Esophagus (tissue), 2 donors: ENCODE measurements at regions not wholly inside any gene's neighbourhood (a gene's known extent, or its start where the extent isn't known, plus 50 kb on each side); places are given as distances from the start of the nearest gene placed in this dataset.
"Not testable (repeated sequence)": the region's sequence is repeated elsewhere in the genome, so short reads cannot be mapped to it uniquely, and the experiment has no call there.

Experiments
- H3K27ac ChIP-seq, 2 donors: one replicate each; pipeline ENCODE4 v1.5.1; 2013; ENCODE audit warnings: low read depth in 2 of 2, mild to moderate bottlenecking in 2 of 2, inconsistent platforms in 1 of 2, low read length in 1 of 2, moderate library complexity in 1 of 2
- H3K27me3 ChIP-seq, 2 donors: one replicate each; pipeline ENCODE4 v1.6.1; 2013; ENCODE audit warnings: low read length in 2 of 2, control low read depth in 1 of 2, mild to moderate bottlenecking in 1 of 2; ENCODE audit not compliant: insufficient read depth in 2 of 2, control insufficient read depth in 1 of 2
- H3K36me3 ChIP-seq, 2 donors: one replicate each; pipeline ENCODE4 v1.6.1; 2013; ENCODE audit warnings: low read length in 1 of 2; ENCODE audit not compliant: control insufficient read depth in 2 of 2, insufficient read depth in 2 of 2
- H3K4me1 ChIP-seq, 2 donors: one replicate each; pipeline ENCODE4 v1.6.1; 2013; ENCODE audit warnings: low read length in 1 of 2; ENCODE audit not compliant: control insufficient read depth in 2 of 2, insufficient read depth in 2 of 2
- H3K4me3 ChIP-seq, 2 donors: one replicate each; pipeline ENCODE4 v1.5.1; 2013; ENCODE audit warnings: low read length in 2 of 2, mild to moderate bottlenecking in 2 of 2, low read depth in 1 of 2, moderate library complexity in 1 of 2
- H3K9me3 ChIP-seq, 2 donors: one replicate each; pipeline ENCODE4 v1.6.1; 2013; ENCODE audit warnings: mild to moderate bottlenecking in 2 of 2, low read depth in 1 of 2, low read length in 1 of 2, moderate library complexity in 1 of 2; ENCODE audit not compliant: control insufficient read depth in 2 of 2, insufficient read depth in 1 of 2
- WGBS, 2 donors: extraction: QIAGEN DNeasy Blood & Tissue Kit; methylation state at CpG; one replicate each; pipeline ENCODE4 v1.1.7; 2013; 5-methylcytosine and 5-hydroxymethylcytosine counted together
- donor health status: healthy with polysubstance abuse.
- donor health status: Bipolar disorder and iron deficiency.

DNA sequence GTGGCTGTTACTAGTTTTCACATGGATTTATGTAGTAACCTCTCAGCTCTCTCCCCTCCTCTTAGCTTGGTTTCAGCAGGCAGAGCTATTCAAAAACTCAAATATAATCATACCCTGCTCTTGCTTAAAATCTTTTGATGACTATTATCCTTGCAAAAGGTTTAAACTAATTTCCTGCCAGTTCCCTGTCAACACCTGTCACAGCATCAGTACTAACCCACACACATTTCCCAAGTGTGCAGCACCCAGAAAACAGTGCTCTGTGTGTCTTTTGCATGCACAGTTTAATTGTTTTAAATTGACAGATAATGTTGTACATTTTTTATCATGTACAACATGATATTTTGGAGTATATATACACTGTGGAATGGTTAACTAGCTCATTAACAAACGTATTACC, 202.0 kb downstream of the PAPSS1 start:
- no peaks in the 10 kb centered on the region for H3K36me3 ChIP-seq
- no peak overlapping the region for H3K27ac ChIP-seq
- no peaks in the 10 kb centered on the region for H3K9me3 ChIP-seq
- WGBS, 2 donors = 39 to 52% methylated on average over 1 of the region's 1 CpG
- H3K27me3 ChIP-seq = no peaks in the 10 kb centered on the region
- no peaks in the 10 kb centered on the region for H3K4me1 ChIP-seq
- no peak overlapping the region for H3K4me3 ChIP-seq

DNA sequence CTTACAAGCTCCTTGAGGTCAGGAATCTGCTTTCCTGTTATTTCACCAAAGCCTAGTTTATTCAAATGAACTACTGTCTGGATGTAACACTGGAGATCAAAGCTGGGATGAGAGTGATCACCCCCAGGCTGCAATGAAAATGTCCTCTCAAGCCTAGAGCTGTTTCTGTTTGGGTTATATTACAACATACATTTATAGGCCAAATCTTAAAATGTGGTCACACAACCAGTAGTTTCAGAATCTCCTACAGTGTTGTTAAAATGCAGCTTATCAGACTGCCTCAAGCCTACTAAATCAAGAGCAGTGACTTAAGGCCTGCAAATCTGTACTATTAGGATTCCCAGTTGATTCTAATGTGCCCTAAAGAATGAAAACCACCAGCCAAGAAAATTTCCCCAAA, 207.5 kb downstream of the PAPSS1 start:
- Histone ChIP-seq H3K9me3 (no peaks in the 10 kb centered on the region), H3K4me3 (no peak overlapping the region), H3K27me3 (no peaks in the 10 kb centered on the region)

DNA sequence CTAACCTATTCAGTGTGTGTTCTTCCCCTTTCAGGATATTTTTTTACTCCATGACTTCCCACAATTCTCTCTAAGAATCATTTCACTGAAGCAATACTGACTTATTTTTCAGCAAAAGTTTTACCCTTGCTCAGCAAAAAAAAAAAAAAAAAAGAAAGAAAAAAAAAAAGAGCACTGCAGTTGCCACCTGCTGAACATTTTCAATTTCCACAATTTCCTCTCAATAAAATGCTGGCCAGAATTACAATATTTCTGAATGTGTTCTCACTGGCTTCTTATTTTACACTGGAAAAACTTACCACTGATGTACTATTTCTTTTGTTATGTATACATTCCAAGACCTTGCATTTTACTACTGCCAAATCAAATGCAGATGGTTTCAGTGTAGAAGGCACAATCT, 210.4 kb downstream of the PAPSS1 start:
- H3K4me1 ChIP-seq = no peaks in the 10 kb centered on the region
- H3K4me3 ChIP-seq = no peak overlapping the region
- H3K9me3 ChIP-seq = no peaks in the 10 kb centered on the region

More for the DNA sequence above, 207.5 kb downstream of the PAPSS1 start:
- no peaks in the 10 kb centered on the region for H3K36me3 ChIP-seq
- no peak overlapping the region for H3K27ac ChIP-seq
- H3K4me1 ChIP-seq = no peaks in the 10 kb centered on the region

DNA sequence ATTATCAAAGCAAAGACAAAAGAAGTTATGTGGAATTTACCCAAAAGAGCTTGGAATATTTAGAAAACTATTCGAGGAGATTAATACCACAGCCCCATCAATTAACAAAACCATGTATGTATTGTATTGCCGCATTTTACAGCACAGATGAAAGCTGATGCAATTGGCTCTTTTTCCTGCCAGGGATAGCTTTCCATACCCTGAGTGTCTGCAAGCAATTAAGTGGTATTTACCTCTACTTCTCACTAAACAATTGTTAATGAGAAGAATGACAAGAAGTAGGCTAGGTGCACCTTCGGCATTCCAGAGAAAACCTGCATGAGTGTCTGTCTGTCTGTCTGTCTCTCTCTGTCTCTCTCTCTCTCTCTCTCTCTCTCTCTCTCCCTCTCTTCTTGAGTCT, 219.5 kb downstream of the PAPSS1 start:
- 80 to 81% methylated on average over 3 of the region's 3 CpGs for WGBS, 2 donors
- Histone ChIP-seq H3K9me3 (peaks cover 0 to 2% of the 10 kb centered on the region in 2 donors), H3K27ac (no peak overlapping the region), H3K36me3 (no peaks in the 10 kb centered on the region), H3K4me1 (no peaks in the 10 kb centered on the region), H3K27me3 (no peaks in the 10 kb centered on the region), H3K4me3 (no peak overlapping the region)

More for the DNA sequence above, 210.4 kb downstream of the PAPSS1 start:
- H3K36me3 ChIP-seq = no peaks in the 10 kb centered on the region
- H3K27me3 ChIP-seq = no peaks in the 10 kb centered on the region
- no peak overlapping the region for H3K27ac ChIP-seq

DNA sequence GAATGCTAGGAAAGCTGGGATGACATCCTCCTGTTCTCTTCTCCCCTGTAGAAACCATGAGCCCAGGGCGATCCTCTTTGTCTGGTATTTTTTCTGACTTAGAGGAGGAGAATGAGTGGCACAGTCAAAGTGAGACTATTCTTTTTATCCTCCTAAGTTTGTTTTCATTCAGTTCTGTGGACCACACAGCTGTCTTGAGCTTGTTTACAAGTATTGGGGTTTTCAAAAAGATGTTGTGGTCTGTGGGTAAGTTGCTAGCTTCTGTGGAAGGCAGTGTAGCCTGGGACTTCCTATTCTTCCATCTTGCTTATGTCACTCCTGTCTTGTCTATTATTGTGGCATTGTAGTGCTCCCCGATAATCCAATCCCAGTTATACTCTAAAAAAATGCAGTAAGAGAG, 223.0 kb downstream of the PAPSS1 start:
- no peaks in the 10 kb centered on the region for H3K36me3 ChIP-seq
- no peaks in the 10 kb centered on the region for H3K4me1 ChIP-seq
- H3K27ac ChIP-seq = no peak overlapping the region
- H3K27me3 ChIP-seq = no peaks in the 10 kb centered on the region
- peaks cover 0 to 2% of the 10 kb centered on the region in 2 donors for H3K9me3 ChIP-seq
- H3K4me3 ChIP-seq = no peak overlapping the region
- WGBS, 2 donors = 66 to 87% methylated on average over 2 of the region's 2 CpGs

DNA sequence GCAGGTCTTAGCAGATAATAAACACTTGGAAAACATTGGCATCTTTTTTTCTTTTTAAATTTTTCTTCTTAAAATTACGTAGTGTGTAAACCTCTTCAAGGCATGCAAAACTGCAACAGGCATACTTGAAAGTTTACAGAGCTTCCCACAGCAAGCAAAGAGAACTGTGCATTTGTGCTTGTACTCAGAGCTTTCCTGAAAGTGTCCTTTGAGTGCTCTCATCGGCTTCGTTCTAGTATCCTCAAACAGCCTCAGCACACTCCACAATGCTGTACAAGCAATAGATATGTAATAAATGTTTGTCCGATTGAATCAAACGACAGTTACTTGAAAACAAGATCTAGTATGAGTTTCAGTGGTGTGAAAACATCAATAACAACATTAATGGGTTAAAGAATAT, 227.5 kb downstream of the PAPSS1 start:
- H3K36me3 ChIP-seq = no peaks in the 10 kb centered on the region
- H3K27ac ChIP-seq = no peak overlapping the region
- no peaks in the 10 kb centered on the region for H3K4me1 ChIP-seq
- WGBS, 2 donors = 65 to 77% methylated on average over 5 of the region's 5 CpGs
- no peak overlapping the region for H3K4me3 ChIP-seq
- H3K27me3 ChIP-seq = no peaks in the 10 kb centered on the region
- H3K9me3 ChIP-seq = peaks cover 0 to 2% of the 10 kb centered on the region in 2 donors

DNA sequence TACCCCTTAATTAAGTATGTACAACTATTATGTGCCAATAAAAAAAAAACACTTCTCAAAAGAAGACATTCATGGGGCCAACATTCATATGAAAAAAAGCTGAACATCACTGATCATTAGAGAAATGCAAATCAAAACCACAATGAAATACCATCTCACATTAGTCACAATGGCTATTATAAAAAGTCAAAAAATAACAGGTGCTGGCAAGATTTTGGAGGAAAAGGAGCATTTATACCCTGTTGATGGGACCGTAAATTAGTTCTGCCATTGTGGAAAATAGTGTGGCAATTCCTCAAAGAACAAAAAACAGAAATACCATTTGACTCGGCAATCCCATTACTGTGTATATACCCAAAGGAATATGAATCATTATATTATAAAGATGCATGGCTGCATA, 229.9 kb downstream of the PAPSS1 start:
- no peaks in the 10 kb centered on the region for H3K4me1 ChIP-seq
- WGBS, 2 donors = 88 to 97% methylated on average over 2 of the region's 2 CpGs
- no peaks in the 10 kb centered on the region for H3K27me3 ChIP-seq

DNA sequence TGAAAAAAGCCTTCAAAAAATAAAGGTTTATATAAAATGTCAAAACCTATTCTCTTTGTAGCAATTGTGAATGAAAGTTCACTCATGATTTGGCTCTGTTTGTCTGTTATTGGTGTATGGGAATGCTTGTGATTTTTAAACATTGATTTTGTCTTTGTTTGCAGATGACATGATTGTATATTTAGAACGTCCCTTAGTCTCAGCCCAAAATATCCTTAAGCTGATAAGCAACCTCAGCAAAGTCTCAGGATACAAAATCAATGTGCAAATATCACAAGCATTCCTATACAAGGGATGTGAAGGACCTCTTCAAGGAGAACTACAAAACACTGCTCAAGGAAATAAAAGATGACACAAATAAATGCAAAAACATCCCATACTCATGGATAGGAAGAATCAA, 236.4 kb downstream of the PAPSS1 start:
- H3K27ac ChIP-seq, H3K4me3 ChIP-seq, H3K36me3 ChIP-seq, H3K27me3 ChIP-seq, H3K4me1 ChIP-seq: not testable (repeated sequence)
- H3K9me3 ChIP-seq = peaks cover 0 to 10% of the 10 kb centered on the region in 2 donors
- WGBS, 2 donors = 17 to 40% methylated on average over 1 of the region's 1 CpG

More for the DNA sequence above, 229.9 kb downstream of the PAPSS1 start:
- no peak overlapping the region for H3K4me3 ChIP-seq
- no peaks in the 10 kb centered on the region for H3K36me3 ChIP-seq
- no peak overlapping the region for H3K27ac ChIP-seq
- H3K9me3 ChIP-seq = no peaks in the 10 kb centered on the region

DNA sequence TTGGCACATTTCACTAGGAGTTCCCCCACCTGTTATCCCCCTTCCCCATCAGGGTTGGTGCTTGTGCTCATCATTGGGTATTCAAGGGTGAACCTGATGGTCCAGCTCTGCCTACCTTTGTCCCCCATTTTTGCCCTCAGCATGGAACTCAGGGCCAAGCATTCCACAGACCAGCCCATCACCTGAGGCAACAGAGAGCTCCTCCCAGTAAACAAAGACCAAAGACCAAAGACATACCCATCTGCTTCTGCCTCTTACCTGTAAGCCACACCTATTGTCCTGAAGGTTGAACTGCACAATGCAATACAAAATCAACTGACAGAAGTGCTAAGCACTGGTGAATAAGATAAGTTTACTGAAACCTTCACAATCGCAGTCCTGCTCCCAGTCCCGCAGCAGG, 237.5 kb downstream of the PAPSS1 start:
- no peak overlapping the region for H3K27ac ChIP-seq
- H3K9me3 ChIP-seq = peaks cover 0 to 12% of the 10 kb centered on the region in 2 donors
- no peaks in the 10 kb centered on the region for H3K36me3 ChIP-seq
- WGBS, 2 donors = 70 to 85% methylated on average over 2 of the region's 2 CpGs
- no peak overlapping the region for H3K4me3 ChIP-seq
- no peaks in the 10 kb centered on the region for H3K27me3 ChIP-seq
- H3K4me1 ChIP-seq = no peaks in the 10 kb centered on the region

DNA sequence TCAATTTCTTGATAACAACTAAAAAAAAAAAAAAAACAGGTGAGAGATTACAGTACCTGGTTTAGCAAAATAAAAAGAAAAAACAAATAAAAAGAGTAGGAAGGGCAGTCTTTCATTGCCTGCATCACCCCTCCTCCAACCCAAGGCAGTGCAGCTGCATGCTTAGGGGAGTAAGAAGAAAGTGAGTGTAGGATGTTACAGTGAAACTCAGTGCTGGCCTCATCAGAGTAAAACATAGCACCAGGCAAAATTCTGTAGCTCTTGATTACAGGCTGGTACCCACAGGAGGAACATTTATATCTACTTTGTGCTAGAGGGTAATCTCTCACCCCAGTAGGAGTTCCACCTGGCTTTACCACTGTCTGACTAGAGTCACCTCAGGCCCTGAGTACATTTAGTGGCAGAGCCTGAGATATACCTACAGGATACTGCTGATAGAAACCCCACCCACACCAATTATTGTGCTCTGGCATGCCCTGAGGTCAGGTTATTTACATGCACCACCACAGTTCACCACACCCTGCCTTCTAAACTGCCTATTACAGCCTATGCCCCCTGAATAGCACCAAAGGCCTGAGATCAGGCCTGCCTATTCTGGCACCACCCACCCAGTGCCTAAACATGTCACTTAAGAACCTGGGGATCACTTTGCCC, 241.6 kb downstream of the PAPSS1 start:
- H3K27me3 ChIP-seq = no peaks in the 10 kb centered on the region
- H3K4me3 ChIP-seq = no peak overlapping the region
- no peaks in the 10 kb centered on the region for H3K4me1 ChIP-seq
- no peaks in the 10 kb centered on the region for H3K36me3 ChIP-seq
- peaks cover 0 to 12% of the 10 kb centered on the region in 2 donors for H3K9me3 ChIP-seq
- H3K27ac ChIP-seq = no peak overlapping the region
